OCI-LY7 (cell line): ENCODE measurements at regions not wholly inside any gene's neighbourhood (a gene's known extent, or its start where the extent isn't known, plus 50 kb on each side); places are given as distances from the start of the nearest gene placed in this dataset.

ENCODE experiments used
- CTCF ChIP-seq: fragments of 200-600 bp; sonication (generic); conservative IDR thresholded peaks from 2 replicates; pipeline ENCODE4 v1.5.1; 2014; ENCODE audit warnings: mild to moderate bottlenecking, antibody characterized with exemption, low read length, moderate library complexity, mixed read lengths
- EZH2phosphoT487 ChIP-seq: fragments of 200-600 bp; sonication (generic); IDR thresholded peaks from 2 replicates; pipeline ENCODE4 v1.6.1; 2018; ENCODE audit warnings: low read depth, borderline replicate concordance, mild to moderate bottlenecking, mixed run types, antibody characterized with exemption, low read length, moderate library complexity, mixed read lengths

GRCh38 chr18:73668051-73668450 lies 479.6 kb downstream of the FBXO15 start:
- TF ChIP-seq CTCF (no peak), EZH2phosphoT487 (no peak)
